HCT116 (cell line): ENCODE measurements at regions not wholly inside any gene's neighbourhood (a gene's known extent, or its start where the extent isn't known, plus 50 kb on each side); places are given as distances from the start of the nearest gene placed in this dataset.

ENCODE experiments used
- ATAC-seq: fragments of 200-7000 bp; cut with Tn5 transposase; 2 replicates; pipeline ENCODE4 v1.9.1; 2020; ENCODE audit warnings: mild to moderate bottlenecking, moderate library complexity
- BruUV-seq: library from RNA; stranded (reverse); fragments of 400-500 nt; replicated peaks from 2 replicates; lab custom pipeline; 2021; lab: Mats Ljungman, UMichigan
- CTCF ChIA-PET: fragments of 300-600 bp; sonication (Branson Sonifier 250); formaldehyde crosslinking; loops from one replicate; lab custom pipeline; 2021; ENCODE audit warnings: antibody characterized with exemption; lab: Charles Lee
- POLR2A ChIA-PET: fragments of 300-600, 350-600 bp; sonication (Branson Sonifier 250); formaldehyde crosslinking; loops from one replicate; lab custom pipeline; 2021; ENCODE audit warnings: antibody characterized with exemption; lab: Charles Lee
- RAD21 ChIA-PET, 2 experiments: fragments of 300-600 bp; sonication (Branson Sonifier 250); formaldehyde crosslinking; loops; one replicate each; lab custom pipeline; 2023; ENCODE audit warnings: low total read pairs in 2 of 2; ENCODE audit not compliant: uncharacterized antibody in 2 of 2, unreplicated experiment in 2 of 2, low non-redundant PET in 1 of 2; lab: Charles Lee
- DNase-seq: peaks from one replicate; pipeline ENCODE4 v3.0.0-alpha.2; 2010; ENCODE audit warnings: low read depth, low spot score
- H2AFZ ChIP-seq: fragments of 200-600 bp; shearing (Covaris generic), sonication (generic); 2 replicates; pipeline ENCODE4 v1.6.1; 2017; ENCODE audit warnings: low read depth, mixed run types, mixed read lengths, antibody characterized with exemption, low read length; ENCODE audit not compliant: poor library complexity, severe bottlenecking
- H3K27ac ChIP-seq: 2 replicates; pipeline ENCODE4 v1.5.1; 2012; ENCODE audit warnings: low read depth, low read length
- H3K27me3 ChIP-seq: fragments of 200-600 bp; sonication (generic); 2 replicates; pipeline ENCODE4 v1.6.1; 2016; ENCODE audit warnings: mixed run types, low read length, mixed read lengths; ENCODE audit not compliant: insufficient read depth
- H3K36me3 ChIP-seq, 2 experiments: fragments of 200-500 bp in 1 of 2; fragments of 200-600 bp in 1 of 2; sonication (Bioruptor generic) in 1 of 2; sonication (generic) in 1 of 2; 2 replicates each; pipeline versions ENCODE4 v1.5.1 to v1.6.1; 2014 to 2016; ENCODE audit warnings: low read length in 2 of 2, inconsistent platforms in 1 of 2, mixed read lengths in 1 of 2, mixed run types in 1 of 2; ENCODE audit not compliant: insufficient read depth in 2 of 2, control insufficient read depth in 1 of 2
- H3K4me1 ChIP-seq, 2 experiments: fragments of 200-600 bp in 1 of 2; sonication (generic) in 1 of 2; 2 replicates each; pipeline versions ENCODE4 v1.5.1 to v1.6.1; 2012 to 2017; ENCODE audit warnings: low read length in 2 of 2, inconsistent platforms in 1 of 2, mild to moderate bottlenecking in 1 of 2, mixed read lengths in 1 of 2, mixed run types in 1 of 2, moderate library complexity in 1 of 2; ENCODE audit not compliant: insufficient read depth in 2 of 2, control insufficient read depth in 1 of 2
- H3K4me2 ChIP-seq: fragments of 200-600 bp; sonication (generic); 2 replicates; pipeline ENCODE4 v1.6.1; 2017; ENCODE audit warnings: mixed run types, low read length, mixed read lengths
- H3K4me3 ChIP-seq, 2 experiments: fragments of 200-600 bp in 1 of 2; sonication (generic) in 1 of 2; replicated peaks in 1 of 2; 2 replicates each; pipeline ENCODE4 v1.5.1; 2011 to 2016; ENCODE audit warnings: low read length in 2 of 2, control low read depth in 1 of 2, low read depth in 1 of 2, mild to moderate bottlenecking in 1 of 2, mixed read lengths in 1 of 2, mixed run types in 1 of 2
- H3K79me2 ChIP-seq: fragments of 200-600 bp; sonication (generic); 2 replicates; pipeline ENCODE4 v1.6.1; 2017; ENCODE audit warnings: mild to moderate bottlenecking, mixed run types, low read length, moderate library complexity, mixed read lengths; ENCODE audit not compliant: insufficient read depth
- H3K9ac ChIP-seq: fragments of 200-600 bp; sonication (generic); 2 replicates; pipeline ENCODE4 v1.6.1; 2016; ENCODE audit warnings: low read length, mixed read lengths
- H3K9me2 ChIP-seq: fragments of 200-600 bp; sonication (generic), shearing (Covaris generic); 2 replicates; pipeline ENCODE4 v1.6.1; 2017; ENCODE audit warnings: mixed run types, mild to moderate bottlenecking, moderate library complexity; ENCODE audit not compliant: insufficient read depth
- H3K9me3 ChIP-seq, 2 experiments: fragments of 200-500 bp in 1 of 2; fragments of 200-600 bp in 1 of 2; sonication (Bioruptor generic) in 1 of 2; sonication (generic) in 1 of 2; 2 replicates each; pipeline ENCODE4 v1.6.1; 2014 to 2017; ENCODE audit warnings: low read length in 2 of 2, mixed read lengths in 2 of 2, inconsistent platforms in 1 of 2, low read depth in 1 of 2, mild to moderate bottlenecking in 1 of 2, mixed run types in 1 of 2, moderate library complexity in 1 of 2; ENCODE audit not compliant: control insufficient read depth in 1 of 2, insufficient read depth in 1 of 2
- H4K20me1 ChIP-seq: fragments of 200-600 bp; sonication (generic), shearing (Covaris generic); 2 replicates; pipeline ENCODE4 v1.6.1; 2017; ENCODE audit warnings: mixed run types, mild to moderate bottlenecking, moderate library complexity; ENCODE audit not compliant: insufficient read depth
- ATF3 ChIP-seq: IDR thresholded peaks from 2 replicates; pipeline ENCODE4 v1.6.1; 2012
- CEBPB ChIP-seq: IDR thresholded peaks from 2 replicates; pipeline ENCODE4 v1.6.1; 2012; ENCODE audit warnings: low read depth
- CTCF ChIP-seq, 3 experiments: fragments of 200-600 bp in 1 of 3; sonication (generic) in 1 of 3; IDR thresholded peaks in 2 of 3; conservative IDR thresholded peaks in 1 of 3; 2 replicates each; pipeline ENCODE4 v1.5.1; 2012 to 2017; ENCODE audit warnings: low read depth in 2 of 3, low read length in 2 of 3, antibody characterized with exemption in 1 of 3, borderline replicate concordance in 1 of 3, control low read depth in 1 of 3, mild to moderate bottlenecking in 1 of 3, mixed read lengths in 1 of 3, mixed run types in 1 of 3, moderate library complexity in 1 of 3; ENCODE audit not compliant: insufficient read depth in 1 of 3
- EGR1 ChIP-seq: IDR thresholded peaks from 2 replicates; pipeline ENCODE4 v1.6.1; 2012; ENCODE audit warnings: low read depth
- FOSL1 ChIP-seq: IDR thresholded peaks from 2 replicates; pipeline ENCODE4 v1.6.1; 2012; ENCODE audit warnings: low read depth
- JUND ChIP-seq: IDR thresholded peaks from 2 replicates; pipeline ENCODE4 v1.6.1; 2012
- POLR2A ChIP-seq: IDR thresholded peaks from 2 replicates; pipeline ENCODE4 v1.7.0; 2011; ENCODE audit warnings: borderline replicate concordance; ENCODE audit not compliant: insufficient read depth, insufficient read length; ENCODE audit errors: extremely low read depth
- RAD21 ChIP-seq: IDR thresholded peaks from 2 replicates; pipeline ENCODE4 v1.6.1; 2012; ENCODE audit warnings: low read depth, mild to moderate bottlenecking
- SP1 ChIP-seq: IDR thresholded peaks from 2 replicates; pipeline ENCODE4 v1.6.1; 2012; ENCODE audit warnings: low read depth
- SRF ChIP-seq: IDR thresholded peaks from 2 replicates; pipeline ENCODE4 v1.6.1; 2012; ENCODE audit warnings: low read depth
- YY1 ChIP-seq: IDR thresholded peaks from 2 replicates; pipeline ENCODE4 v1.6.1; 2011; ENCODE audit warnings: low read length, low read depth, moderate library complexity, mild to moderate bottlenecking; ENCODE audit not compliant: insufficient replicate concordance; ENCODE audit errors: extremely low read depth
- ZBTB33 ChIP-seq: IDR thresholded peaks from 2 replicates; pipeline ENCODE4 v1.6.1; 2011; ENCODE audit warnings: mild to moderate bottlenecking, low read length, moderate library complexity; ENCODE audit not compliant: insufficient replicate concordance; ENCODE audit errors: extremely low read depth
- ZFX ChIP-seq: fragments of 450-650 bp; IDR thresholded peaks from 2 replicates; pipeline ENCODE4 v1.6.1; 2017
- intact Hi-C: fragments of 100-400 bp; cut with micrococcal nuclease; formaldehyde crosslinking; loops from 2 replicates; pipeline ENCODE4 v1.10.0; 2022

GRCh38 chr15:99507016-99507503, 58.7 kb upstream of the MEF2A start (continued):
- no peak for TF ChIP-seq YY1
- no peak for TF ChIP-seq CEBPB
- no peak for TF ChIP-seq FOSL1

- DNase-seq (no peak), ATAC-seq (no peak)
- no peaks in the 10 kb centered on the region for H4K20me1 ChIP-seq
- intact Hi-C loops, result no loop called here
- BruUV-seq, result no TSS peak
- H3K79me2 ChIP-seq, result no peaks in the 10 kb centered on the region
- H3K4me3 ChIP-seq, result no peak overlapping the region
- H2AFZ ChIP-seq, result no peak overlapping the region
- ChIA-PET POLR2A (no interaction called here), RAD21 (no interaction called here), CTCF (no interaction called here)
- no peak overlapping the region for H3K4me2 ChIP-seq
- TF ChIP-seq ZFX (no peak), ATF3 (no peak), POLR2A (no peak), SP1 (no peak), RAD21 (no peak), ZBTB33 (no peak), JUND (no peak), CEBPB (no peak), CTCF (IDR thresholded peaks at IDR 0.05 in 2 of 3, conservative IDR thresholded peaks at IDR 0.05 in 1 of 3; ENCODE audit: borderline replicate concordance in 1 of 3, insufficient read depth in 1 of 3, low read depth in 2 of 3, low read length in 2 of 3) (no peak), SRF (no peak), EGR1 (no peak)
- H3K27me3 ChIP-seq, result no peaks in the 10 kb centered on the region
- H3K36me3 ChIP-seq, result no peaks in the 10 kb centered on the region
- H3K9me3 ChIP-seq, result no peaks in the 10 kb centered on the region
- H3K27ac ChIP-seq, result no peak overlapping the region
- H3K9me2 ChIP-seq, result no peaks in the 10 kb centered on the region
- H3K9ac ChIP-seq, result no peak overlapping the region
- H3K4me1 ChIP-seq, result peaks cover 0 to 9% of the 10 kb centered on the region in 2 experiments; a peak in 1 of 4 replicates
Observed at GRCh38 chr15:99507504-99508310, 58.1 kb upstream of the MEF2A start.
